ENCODE measurements at regions not wholly inside any gene's neighbourhood (a gene's known extent, or its start where the extent isn't known, plus 50 kb on each side); places are given as distances from the start of the nearest gene placed in this dataset.

DNA sequence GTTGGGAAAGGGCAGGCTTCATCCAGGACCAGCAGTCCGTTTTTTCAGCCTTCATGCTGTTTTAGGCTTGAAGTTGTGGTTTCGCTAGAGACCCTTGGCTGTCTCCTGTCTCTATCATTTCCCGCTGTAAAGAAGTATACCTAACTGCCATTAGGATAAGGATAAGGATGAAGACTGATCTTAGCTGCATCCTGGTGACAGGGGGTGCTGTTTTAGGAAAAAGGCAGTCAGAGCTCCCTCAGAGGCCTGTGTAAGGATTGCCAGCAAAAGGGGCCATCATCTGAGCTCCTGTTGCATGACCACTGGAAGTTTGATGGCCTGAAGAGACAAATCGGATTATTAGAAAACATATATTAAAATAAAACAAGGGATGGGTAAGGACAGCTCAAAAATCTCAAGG, 64.8 kb upstream of the FGF10 start:
- TF ChIP-seq, protein P1, sequence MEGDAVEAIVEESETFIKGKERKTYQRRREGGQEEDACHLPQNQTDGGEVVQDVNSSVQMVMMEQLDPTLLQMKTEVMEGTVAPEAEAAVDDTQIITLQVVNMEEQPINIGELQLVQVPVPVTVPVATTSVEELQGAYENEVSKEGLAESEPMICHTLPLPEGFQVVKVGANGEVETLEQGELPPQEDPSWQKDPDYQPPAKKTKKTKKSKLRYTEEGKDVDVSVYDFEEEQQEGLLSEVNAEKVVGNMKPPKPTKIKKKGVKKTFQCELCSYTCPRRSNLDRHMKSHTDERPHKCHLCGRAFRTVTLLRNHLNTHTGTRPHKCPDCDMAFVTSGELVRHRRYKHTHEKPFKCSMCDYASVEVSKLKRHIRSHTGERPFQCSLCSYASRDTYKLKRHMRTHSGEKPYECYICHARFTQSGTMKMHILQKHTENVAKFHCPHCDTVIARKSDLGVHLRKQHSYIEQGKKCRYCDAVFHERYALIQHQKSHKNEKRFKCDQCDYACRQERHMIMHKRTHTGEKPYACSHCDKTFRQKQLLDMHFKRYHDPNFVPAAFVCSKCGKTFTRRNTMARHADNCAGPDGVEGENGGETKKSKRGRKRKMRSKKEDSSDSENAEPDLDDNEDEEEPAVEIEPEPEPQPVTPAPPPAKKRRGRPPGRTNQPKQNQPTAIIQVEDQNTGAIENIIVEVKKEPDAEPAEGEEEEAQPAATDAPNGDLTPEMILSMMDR (IDR thresholded peaks at IDR 0.05): no peak
- TF ChIP-seq EZH2 (IDR thresholded peaks at IDR 0.05; ENCODE audit: borderline replicate concordance, insufficient read depth, low read depth, low read length, poor library complexity, severe bottlenecking): no peak
